Lower lobe of right lung (tissue), 2 donors: ENCODE measurements at regions not wholly inside any gene's neighbourhood (a gene's known extent, or its start where the extent isn't known, plus 50 kb on each side); places are given as distances from the start of the nearest gene placed in this dataset.
"Not testable (repeated sequence)": the region's sequence is repeated elsewhere in the genome, so short reads cannot be mapped to it uniquely, and the experiment has no call there.

ENCODE experiments used
- ATAC-seq, 2 donors: fragments of 200-7000 bp; cut with Tn5 transposase; one replicate each; pipeline ENCODE4 v1.9.1; 2020 to 2022; ENCODE audit warnings: mild to moderate bottlenecking in 2 of 2, moderate library complexity in 2 of 2
- DNase-seq: peaks from one replicate; pipeline ENCODE4 v3.0.0-alpha.2; 2020
- H3K27ac ChIP-seq: fragments of 200-600 bp; one replicate; pipeline ENCODE4 v1.8.0; 2022
- H3K27me3 ChIP-seq: fragments of 200-600 bp; one replicate; pipeline ENCODE4 v1.8.0; 2022; ENCODE audit warnings: low read depth
- H3K36me3 ChIP-seq: fragments of 200-600 bp; one replicate; pipeline ENCODE4 v1.8.0; 2022; ENCODE audit warnings: mild to moderate bottlenecking
- H3K4me1 ChIP-seq: fragments of 200-600 bp; one replicate; pipeline ENCODE4 v1.8.0; 2022
- H3K4me3 ChIP-seq: fragments of 200-600 bp; one replicate; pipeline ENCODE4 v1.8.0; 2022; ENCODE audit warnings: mild to moderate bottlenecking
- H3K9me3 ChIP-seq: fragments of 200-600 bp; one replicate; pipeline ENCODE4 v1.8.0; 2022
- CTCF ChIP-seq: fragments of 200-600 bp; IDR thresholded peaks from one replicate; pipeline ENCODE4 v1.8.0; 2022; ENCODE audit warnings: antibody characterized with exemption, mild to moderate bottlenecking
- intact Hi-C: fragments of 100-400 bp; cut with DNase I; formaldehyde crosslinking; loops from one replicate; pipeline ENCODE4 v1.11.0; 2022
- donor health status: DM: no; HTN: yes; CAD: no; lungs with severe emphysema.

GRCh38 chr2:64934530-64934929 is 54.7 kb upstream of the SLC1A4 start:
- H3K9me3 ChIP-seq, result no peaks in the 10 kb centered on the region
- no peaks in the 10 kb centered on the region for H3K4me1 ChIP-seq
- no peak overlapping the region for H3K27ac ChIP-seq
- ATAC-seq (no peak), DNase-seq (no peak)
- H3K4me3 ChIP-seq, result no peak overlapping the region
- H3K36me3 ChIP-seq, result no peaks in the 10 kb centered on the region
- no peak for TF ChIP-seq CTCF
- no peaks in the 10 kb centered on the region for H3K27me3 ChIP-seq
- intact Hi-C loops, result no loop called here

GRCh38 chr2:64936809-64937208 is 52.4 kb upstream of the SLC1A4 start:
- DNase-seq, result no peak
- no peaks in the 10 kb centered on the region for H3K4me1 ChIP-seq
- H3K27me3 ChIP-seq, result no peaks in the 10 kb centered on the region
- H3K36me3 ChIP-seq, result no peaks in the 10 kb centered on the region
- ATAC-seq, result no peak
- no peak overlapping the region for H3K4me3 ChIP-seq
- intact Hi-C loops, result no loop called here
- TF ChIP-seq CTCF, result no peak
- no peak overlapping the region for H3K27ac ChIP-seq
- no peaks in the 10 kb centered on the region for H3K9me3 ChIP-seq

GRCh38 chr2:64937314-64937686 is 51.9 kb upstream of the SLC1A4 start:
- DNase-seq, H3K4me3 ChIP-seq, intact Hi-C loops, H3K36me3 ChIP-seq, H3K27me3 ChIP-seq, H3K9me3 ChIP-seq, H3K4me1 ChIP-seq, ATAC-seq: not testable (repeated sequence)
- peak overlapping the region; percentile 47 for H3K27ac ChIP-seq

- H3K27ac ChIP-seq, result peak overlapping the region; percentile 47
- H3K36me3 ChIP-seq, result no peaks in the 10 kb centered on the region
- no peaks in the 10 kb centered on the region for H3K9me3 ChIP-seq
- DNase-seq, result peak; percentile 82
- intact Hi-C loops, result no loop called here
- no peak for TF ChIP-seq CTCF
- H3K27me3 ChIP-seq, result no peaks in the 10 kb centered on the region
- peak; percentile 81 to 91 for ATAC-seq
- peak overlapping the region; percentile 40 for H3K4me3 ChIP-seq
- H3K4me1 ChIP-seq, result no peaks in the 10 kb centered on the region
These were observed 51.3 kb upstream of the SLC1A4 start for GRCh38 chr2:64937687-64938491.

- Histone ChIP-seq H3K36me3 (no peaks in the 10 kb centered on the region), H3K4me3 (no peak overlapping the region), H3K9me3 (no peaks in the 10 kb centered on the region), H3K27me3 (no peaks in the 10 kb centered on the region), H3K27ac (peak overlapping the region; percentile 6), H3K4me1 (no peaks in the 10 kb centered on the region)
- no peak for DNase-seq
- no peak for TF ChIP-seq CTCF
- intact Hi-C loops, result no loop called here
- ATAC-seq, result no peak
These were observed 50.5 kb upstream of the SLC1A4 start for GRCh38 chr2:64938607-64939285.

- no peak overlapping the region for H3K4me3 ChIP-seq
- no peaks in the 10 kb centered on the region for H3K36me3 ChIP-seq
- intact Hi-C loops, result no loop called here
- no peak for ATAC-seq
- no peak for TF ChIP-seq CTCF
- H3K4me1 ChIP-seq, result no peaks in the 10 kb centered on the region
- no peaks in the 10 kb centered on the region for H3K9me3 ChIP-seq
- no peaks in the 10 kb centered on the region for H3K27me3 ChIP-seq
- no peak overlapping the region for H3K27ac ChIP-seq
- DNase-seq, result no peak
These were observed 49.8 kb upstream of the SLC1A4 start for GRCh38 chr2:64939332-64939917.
